ENCODE measurements at regions not wholly inside any gene's neighbourhood (a gene's known extent, or its start where the extent isn't known, plus 50 kb on each side); places are given as distances from the start of the nearest gene placed in this dataset.

DNA sequence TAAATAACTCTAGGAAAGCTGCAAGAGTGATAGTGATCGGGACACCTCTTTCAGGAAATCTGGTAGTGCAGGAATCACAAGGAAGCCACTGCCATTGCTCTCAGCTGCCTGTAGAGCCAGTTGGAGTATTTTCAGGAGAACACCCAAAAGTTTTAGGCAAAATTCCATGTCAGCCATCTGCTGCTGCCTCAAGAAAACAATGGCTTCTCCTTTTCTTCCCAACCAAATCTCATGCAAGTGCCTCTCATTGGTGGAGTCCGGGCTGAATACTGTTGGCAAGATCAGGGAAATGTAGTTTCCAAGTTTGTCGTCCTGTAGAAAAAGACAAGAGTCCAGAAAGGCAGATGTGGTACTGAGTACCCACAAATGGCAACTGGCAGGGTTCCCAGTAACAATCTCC, 54.9 kb upstream of the TANC2 start:
- TF ChIP-seq POLR2AphosphoS5 (IDR thresholded peaks at IDR 0.05; ENCODE audit: low read depth, low read length) (no peak), SIN3A (IDR thresholded peaks at IDR 0.05; ENCODE audit: borderline replicate concordance, insufficient read depth, low read depth, low read length) (no peak), TCF7L2 (IDR thresholded peaks at IDR 0.05; ENCODE audit: low read depth, low read length) (no peak)
- TF ChIP-seq, protein P1, sequence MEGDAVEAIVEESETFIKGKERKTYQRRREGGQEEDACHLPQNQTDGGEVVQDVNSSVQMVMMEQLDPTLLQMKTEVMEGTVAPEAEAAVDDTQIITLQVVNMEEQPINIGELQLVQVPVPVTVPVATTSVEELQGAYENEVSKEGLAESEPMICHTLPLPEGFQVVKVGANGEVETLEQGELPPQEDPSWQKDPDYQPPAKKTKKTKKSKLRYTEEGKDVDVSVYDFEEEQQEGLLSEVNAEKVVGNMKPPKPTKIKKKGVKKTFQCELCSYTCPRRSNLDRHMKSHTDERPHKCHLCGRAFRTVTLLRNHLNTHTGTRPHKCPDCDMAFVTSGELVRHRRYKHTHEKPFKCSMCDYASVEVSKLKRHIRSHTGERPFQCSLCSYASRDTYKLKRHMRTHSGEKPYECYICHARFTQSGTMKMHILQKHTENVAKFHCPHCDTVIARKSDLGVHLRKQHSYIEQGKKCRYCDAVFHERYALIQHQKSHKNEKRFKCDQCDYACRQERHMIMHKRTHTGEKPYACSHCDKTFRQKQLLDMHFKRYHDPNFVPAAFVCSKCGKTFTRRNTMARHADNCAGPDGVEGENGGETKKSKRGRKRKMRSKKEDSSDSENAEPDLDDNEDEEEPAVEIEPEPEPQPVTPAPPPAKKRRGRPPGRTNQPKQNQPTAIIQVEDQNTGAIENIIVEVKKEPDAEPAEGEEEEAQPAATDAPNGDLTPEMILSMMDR (IDR thresholded peaks at IDR 0.05) = no peak
- TF ChIP-seq, protein P2, sequence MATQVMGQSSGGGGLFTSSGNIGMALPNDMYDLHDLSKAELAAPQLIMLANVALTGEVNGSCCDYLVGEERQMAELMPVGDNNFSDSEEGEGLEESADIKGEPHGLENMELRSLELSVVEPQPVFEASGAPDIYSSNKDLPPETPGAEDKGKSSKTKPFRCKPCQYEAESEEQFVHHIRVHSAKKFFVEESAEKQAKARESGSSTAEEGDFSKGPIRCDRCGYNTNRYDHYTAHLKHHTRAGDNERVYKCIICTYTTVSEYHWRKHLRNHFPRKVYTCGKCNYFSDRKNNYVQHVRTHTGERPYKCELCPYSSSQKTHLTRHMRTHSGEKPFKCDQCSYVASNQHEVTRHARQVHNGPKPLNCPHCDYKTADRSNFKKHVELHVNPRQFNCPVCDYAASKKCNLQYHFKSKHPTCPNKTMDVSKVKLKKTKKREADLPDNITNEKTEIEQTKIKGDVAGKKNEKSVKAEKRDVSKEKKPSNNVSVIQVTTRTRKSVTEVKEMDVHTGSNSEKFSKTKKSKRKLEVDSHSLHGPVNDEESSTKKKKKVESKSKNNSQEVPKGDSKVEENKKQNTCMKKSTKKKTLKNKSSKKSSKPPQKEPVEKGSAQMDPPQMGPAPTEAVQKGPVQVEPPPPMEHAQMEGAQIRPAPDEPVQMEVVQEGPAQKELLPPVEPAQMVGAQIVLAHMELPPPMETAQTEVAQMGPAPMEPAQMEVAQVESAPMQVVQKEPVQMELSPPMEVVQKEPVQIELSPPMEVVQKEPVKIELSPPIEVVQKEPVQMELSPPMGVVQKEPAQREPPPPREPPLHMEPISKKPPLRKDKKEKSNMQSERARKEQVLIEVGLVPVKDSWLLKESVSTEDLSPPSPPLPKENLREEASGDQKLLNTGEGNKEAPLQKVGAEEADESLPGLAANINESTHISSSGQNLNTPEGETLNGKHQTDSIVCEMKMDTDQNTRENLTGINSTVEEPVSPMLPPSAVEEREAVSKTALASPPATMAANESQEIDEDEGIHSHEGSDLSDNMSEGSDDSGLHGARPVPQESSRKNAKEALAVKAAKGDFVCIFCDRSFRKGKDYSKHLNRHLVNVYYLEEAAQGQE (IDR thresholded peaks at IDR 0.05; ENCODE audit: insufficient read depth in 1 of 2, low read depth in 2 of 2, low read length in 1 of 2) = no peak
